ENCODE measurements at regions not wholly inside any gene's neighbourhood (a gene's known extent, or its start where the extent isn't known, plus 50 kb on each side); places are given as distances from the start of the nearest gene placed in this dataset.

DNA sequence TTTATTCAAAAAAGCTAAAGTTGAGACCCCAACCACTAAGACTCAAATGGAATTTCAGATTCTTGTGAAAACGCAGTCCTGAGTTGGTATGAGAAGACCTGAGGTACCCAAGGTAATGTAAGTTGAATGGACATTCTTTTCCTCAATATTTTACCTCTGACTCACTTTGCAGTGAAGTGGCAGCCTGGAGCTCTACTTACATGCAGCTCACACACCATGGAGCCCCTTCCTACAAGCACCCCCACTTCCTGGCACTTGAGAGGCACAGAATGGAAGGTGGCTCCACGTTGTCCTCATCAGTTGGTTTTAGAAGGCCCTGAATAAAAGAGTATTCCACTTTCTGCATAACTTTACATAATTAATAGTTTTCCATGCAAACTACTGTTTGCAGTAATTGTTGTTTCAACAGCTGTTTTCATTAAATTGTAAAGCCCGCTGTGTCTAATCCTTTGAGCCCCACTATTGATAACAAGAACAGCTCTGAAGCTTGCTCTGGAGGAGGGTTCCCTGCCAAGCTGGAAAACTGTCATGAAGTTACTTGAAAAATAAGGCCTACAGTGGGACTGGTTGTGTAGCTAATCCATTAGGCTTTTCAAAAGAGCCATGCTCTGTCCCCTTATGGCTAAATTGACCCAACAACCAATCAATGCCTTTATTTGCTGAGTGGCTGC is 102.2 kb upstream of the SPATA31D4 start:
- TF ChIP-seq SUZ12 (IDR thresholded peaks at IDR 0.05; ENCODE audit: extremely low read depth, insufficient read depth, insufficient read length) (no peak), YY1 (IDR thresholded peaks at IDR 0.05; ENCODE audit: insufficient read depth, insufficient read length) (no peak), ZNF274 (IDR thresholded peaks at IDR 0.05; ENCODE audit: low read depth, low read length) (no peak)

Data from NT2/D1 (cell line).